ENCODE measurements at regions not wholly inside any gene's neighbourhood (a gene's known extent, or its start where the extent isn't known, plus 50 kb on each side); places are given as distances from the start of the nearest gene placed in this dataset.
"Not testable (repeated sequence)": the region's sequence is repeated elsewhere in the genome, so short reads cannot be mapped to it uniquely, and the experiment has no call there.

DNA sequence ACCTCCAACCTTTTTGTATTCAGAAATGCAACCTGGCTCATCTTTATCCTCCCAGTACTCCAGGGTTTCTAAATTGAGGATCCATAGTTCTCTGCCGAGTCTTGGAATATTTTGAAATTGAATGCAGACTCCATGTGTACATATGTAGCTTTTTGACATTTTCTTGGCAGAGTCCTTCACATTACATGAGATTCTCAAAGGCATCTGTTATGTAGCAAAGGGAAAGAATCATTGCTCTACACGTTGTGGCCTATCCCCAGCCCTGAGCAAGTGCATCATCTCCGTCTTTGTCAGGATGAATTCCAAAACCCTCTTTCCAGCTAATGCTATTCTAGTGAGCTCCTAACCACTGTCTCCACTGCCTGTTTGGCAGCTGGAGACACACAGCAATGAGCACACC, 742.9 kb downstream of the DHX35 start:
- Histone ChIP-seq H3K14ac (ENCODE audit: low read length) (no peak overlapping the region), H3K4me3 (ENCODE audit: low read length in 2 of 2) (no peak overlapping the region), H2BK120ac (ENCODE audit: low read depth, low read length) (no peak overlapping the region), H2BK5ac (ENCODE audit: low read length) (no peak overlapping the region), H3K4me2 (ENCODE audit: insufficient read depth, low read length, poor library complexity, severe bottlenecking) (no peak overlapping the region), H3K9ac (ENCODE audit: low read depth, low read length, poor library complexity) (no peak overlapping the region), H3K27ac (replicated peaks; ENCODE audit: low read length) (no peak overlapping the region), H2BK12ac (ENCODE audit: low read length) (no peak overlapping the region), H3K27me3 (ENCODE audit: control insufficient read depth in 3 of 3, insufficient read depth in 3 of 3, low read depth in 1 of 3, low read length in 3 of 3) (no peaks in the 10 kb centered on the region), H3K9me3 (replicated peaks in 1 of 2; ENCODE audit: control insufficient read depth in 2 of 2, insufficient read depth in 1 of 2, low read depth in 1 of 2, low read length in 2 of 2) (no peaks in the 10 kb centered on the region), H2AFZ (ENCODE audit: low read length) (no peak overlapping the region), H3K79me1 (ENCODE audit: low read depth, low read length) (no peaks in the 10 kb centered on the region), H3K4me1 (ENCODE audit: control insufficient read depth in 2 of 2, insufficient read depth in 1 of 2, low read depth in 1 of 2, low read length in 2 of 2) (no peaks in the 10 kb centered on the region), H4K8ac (ENCODE audit: low read depth, low read length) (no peak overlapping the region), H3K18ac (ENCODE audit: low read length) (no peak overlapping the region), H2AK5ac (ENCODE audit: low read depth, low read length) (no peak overlapping the region), H4K91ac (ENCODE audit: low read depth, low read length, poor library complexity) (no peak overlapping the region), H3K4ac (ENCODE audit: low read length) (no peak overlapping the region), H3K36me3 (replicated peaks in 1 of 2; ENCODE audit: control insufficient read depth in 2 of 2, insufficient read depth in 2 of 2, low read length in 2 of 2) (no peaks in the 10 kb centered on the region), H3K23ac (ENCODE audit: low read depth, low read length, poor library complexity) (no peak overlapping the region), H2BK15ac (ENCODE audit: low read length) (no peak overlapping the region)
- no peak for DNase-seq (ENCODE audit: low spot score)
- WGBS, 2 donors (ENCODE audit: extremely low coverage in 2 of 2, insufficient read length in 2 of 2, insufficient replicate concordance in 1 of 2): no CpG with 5 or more reads among the region's 3 CpGs

DNA sequence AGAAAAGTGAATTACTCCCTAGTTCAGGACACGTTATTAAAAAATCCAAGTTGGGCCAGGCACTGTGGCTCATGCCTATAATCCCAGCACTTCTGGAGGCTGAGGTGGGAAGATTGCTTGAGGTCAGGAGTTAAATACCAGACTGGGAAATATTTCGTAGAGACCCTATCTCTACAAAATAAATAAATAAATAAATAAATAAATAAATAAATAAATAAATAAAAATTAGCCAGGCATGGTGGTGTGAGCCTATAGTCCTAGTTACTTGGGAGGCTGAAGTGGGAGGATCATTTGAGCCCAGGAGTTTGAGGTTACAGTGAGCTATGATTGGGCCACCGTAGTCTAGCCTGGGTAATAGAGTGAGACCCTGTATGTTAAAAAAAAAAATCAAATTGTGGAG, 741.2 kb downstream of the DHX35 start:
- H3K4me1 ChIP-seq (ENCODE audit: control insufficient read depth in 2 of 2, insufficient read depth in 1 of 2, low read depth in 1 of 2, low read length in 2 of 2); H3K36me3 ChIP-seq (replicated peaks in 1 of 2; ENCODE audit: control insufficient read depth in 2 of 2, insufficient read depth in 2 of 2, low read length in 2 of 2): not testable (repeated sequence)
- WGBS, 2 donors (ENCODE audit: extremely low coverage in 2 of 2, insufficient read length in 2 of 2, insufficient replicate concordance in 1 of 2): no CpG with 5 or more reads among the region's 3 CpGs

DNA sequence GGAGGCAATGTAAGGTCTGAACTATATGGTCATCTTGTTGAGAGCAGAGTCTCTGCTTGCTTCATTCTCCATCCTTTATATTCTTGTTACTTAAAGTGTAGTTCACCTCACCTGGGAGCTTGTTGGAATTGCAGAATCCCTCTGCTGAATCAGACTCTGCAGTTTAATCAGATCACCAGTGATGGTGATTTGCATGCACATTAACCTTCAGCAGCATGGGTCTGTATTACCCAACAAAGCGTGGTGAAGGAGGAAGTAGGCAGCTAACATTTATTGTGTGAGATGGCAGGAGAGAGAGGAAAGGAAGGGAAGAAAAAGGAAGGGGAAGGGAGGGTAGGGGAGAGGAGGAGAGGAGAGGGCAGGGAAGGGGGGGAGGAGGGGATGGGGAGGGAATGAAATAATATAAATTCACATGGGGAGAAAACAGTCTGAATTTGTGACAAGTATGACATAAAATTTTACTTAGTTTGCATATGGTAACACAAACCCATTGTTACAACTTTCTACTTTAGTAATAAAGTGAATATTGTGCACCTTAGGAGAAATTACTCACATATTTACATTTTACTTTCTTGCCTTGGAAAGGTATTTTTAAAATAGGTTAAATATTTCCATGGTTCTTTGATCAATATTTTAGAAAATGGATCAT, 740.7 kb downstream of the DHX35 start:
- no peak overlapping the region for H2AK5ac ChIP-seq (ENCODE audit: low read depth, low read length)
- H2BK120ac ChIP-seq (ENCODE audit: low read depth, low read length): no peak overlapping the region
- H3K18ac ChIP-seq (ENCODE audit: low read length): no peak overlapping the region
- no peak overlapping the region for H2BK15ac ChIP-seq (ENCODE audit: low read length)
- no peak overlapping the region for H2BK12ac ChIP-seq (ENCODE audit: low read length)
- H4K8ac ChIP-seq (ENCODE audit: low read depth, low read length): no peak overlapping the region
- H3K4me3 ChIP-seq (ENCODE audit: low read length in 2 of 2): no peak overlapping the region
- no peaks in the 10 kb centered on the region for H3K4me1 ChIP-seq (ENCODE audit: control insufficient read depth in 2 of 2, insufficient read depth in 1 of 2, low read depth in 1 of 2, low read length in 2 of 2)
- no peak overlapping the region for H3K23ac ChIP-seq (ENCODE audit: low read depth, low read length, poor library complexity)
- no peak overlapping the region for H3K9ac ChIP-seq (ENCODE audit: low read depth, low read length, poor library complexity)
- no peak for DNase-seq (ENCODE audit: low spot score)
- no peaks in the 10 kb centered on the region for H3K36me3 ChIP-seq (replicated peaks in 1 of 2; ENCODE audit: control insufficient read depth in 2 of 2, insufficient read depth in 2 of 2, low read length in 2 of 2)
- no peaks in the 10 kb centered on the region for H3K27me3 ChIP-seq (ENCODE audit: control insufficient read depth in 3 of 3, insufficient read depth in 3 of 3, low read depth in 1 of 3, low read length in 3 of 3)
- H3K4ac ChIP-seq (ENCODE audit: low read length): no peak overlapping the region
- H3K27ac ChIP-seq (replicated peaks; ENCODE audit: low read length): no peak overlapping the region
- no peaks in the 10 kb centered on the region for H3K79me1 ChIP-seq (ENCODE audit: low read depth, low read length)
- no peak overlapping the region for H4K91ac ChIP-seq (ENCODE audit: low read depth, low read length, poor library complexity)
- no peaks in the 10 kb centered on the region for H3K9me3 ChIP-seq (replicated peaks in 1 of 2; ENCODE audit: control insufficient read depth in 2 of 2, insufficient read depth in 1 of 2, low read depth in 1 of 2, low read length in 2 of 2)
- H2BK5ac ChIP-seq (ENCODE audit: low read length): no peak overlapping the region
- no CpG with 5 or more reads among the region's 1 CpG for WGBS, 2 donors (ENCODE audit: extremely low coverage in 2 of 2, insufficient read length in 2 of 2, insufficient replicate concordance in 1 of 2)
- no peak overlapping the region for H2AFZ ChIP-seq (ENCODE audit: low read length)
- no peak overlapping the region for H3K14ac ChIP-seq (ENCODE audit: low read length)
- H3K4me2 ChIP-seq (ENCODE audit: insufficient read depth, low read length, poor library complexity, severe bottlenecking): no peak overlapping the region

More for the DNA sequence above, 741.2 kb downstream of the DHX35 start:
- not testable (repeated sequence) for H3K27ac ChIP-seq (replicated peaks; ENCODE audit: low read length); H3K4me3 ChIP-seq (ENCODE audit: low read length in 2 of 2); DNase-seq (ENCODE audit: low spot score); H2BK120ac ChIP-seq (ENCODE audit: low read depth, low read length); H2AK5ac ChIP-seq (ENCODE audit: low read depth, low read length); H3K79me1 ChIP-seq (ENCODE audit: low read depth, low read length); H3K9ac ChIP-seq (ENCODE audit: low read depth, low read length, poor library complexity); H3K4me2 ChIP-seq (ENCODE audit: insufficient read depth, low read length, poor library complexity, severe bottlenecking); H4K91ac ChIP-seq (ENCODE audit: low read depth, low read length, poor library complexity); H3K18ac ChIP-seq (ENCODE audit: low read length); H3K23ac ChIP-seq (ENCODE audit: low read depth, low read length, poor library complexity); H3K4ac ChIP-seq (ENCODE audit: low read length); H3K14ac ChIP-seq (ENCODE audit: low read length); H3K27me3 ChIP-seq (ENCODE audit: control insufficient read depth in 3 of 3, insufficient read depth in 3 of 3, low read depth in 1 of 3, low read length in 3 of 3); H2BK5ac ChIP-seq (ENCODE audit: low read length); H3K9me3 ChIP-seq (replicated peaks in 1 of 2; ENCODE audit: control insufficient read depth in 2 of 2, insufficient read depth in 1 of 2, low read depth in 1 of 2, low read length in 2 of 2); H4K8ac ChIP-seq (ENCODE audit: low read depth, low read length); H2BK12ac ChIP-seq (ENCODE audit: low read length); H2BK15ac ChIP-seq (ENCODE audit: low read length); H2AFZ ChIP-seq (ENCODE audit: low read length)

DNA sequence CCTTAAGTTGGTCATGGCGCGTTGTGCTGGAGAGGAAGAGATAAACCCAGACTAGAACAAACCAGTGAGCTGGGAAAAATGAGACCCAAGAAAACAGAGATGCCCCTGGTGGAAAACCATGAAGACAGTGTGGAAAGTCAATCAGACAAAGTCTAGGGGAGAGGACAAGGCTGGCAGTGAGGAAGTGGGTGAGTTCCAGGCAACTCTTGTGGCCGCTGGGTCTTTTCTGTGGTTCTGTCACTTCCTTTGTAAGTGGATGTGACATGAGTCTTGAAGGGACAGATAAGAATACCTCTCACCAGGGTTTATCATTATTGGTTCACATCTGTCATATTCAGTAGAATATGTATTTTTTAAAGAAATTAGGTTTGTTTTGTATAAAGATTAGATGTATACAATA, 738.4 kb downstream of the DHX35 start:
- H3K18ac ChIP-seq (ENCODE audit: low read length): no peak overlapping the region
- H3K23ac ChIP-seq (ENCODE audit: low read depth, low read length, poor library complexity): no peak overlapping the region
- DNase-seq (ENCODE audit: low spot score): no peak
- H3K79me1 ChIP-seq (ENCODE audit: low read depth, low read length): no peaks in the 10 kb centered on the region
- H4K91ac ChIP-seq (ENCODE audit: low read depth, low read length, poor library complexity): no peak overlapping the region
- no peaks in the 10 kb centered on the region for H3K36me3 ChIP-seq (replicated peaks in 1 of 2; ENCODE audit: control insufficient read depth in 2 of 2, insufficient read depth in 2 of 2, low read length in 2 of 2)
- no peak overlapping the region for H3K9ac ChIP-seq (ENCODE audit: low read depth, low read length, poor library complexity)
- WGBS, 2 donors (ENCODE audit: extremely low coverage in 2 of 2, insufficient read length in 2 of 2, insufficient replicate concordance in 1 of 2): no CpG with 5 or more reads among the region's 3 CpGs
- no peak overlapping the region for H2BK15ac ChIP-seq (ENCODE audit: low read length)
- H2AFZ ChIP-seq (ENCODE audit: low read length): no peak overlapping the region
- no peaks in the 10 kb centered on the region for H3K4me1 ChIP-seq (ENCODE audit: control insufficient read depth in 2 of 2, insufficient read depth in 1 of 2, low read depth in 1 of 2, low read length in 2 of 2)
- H3K27ac ChIP-seq (replicated peaks; ENCODE audit: low read length): no peak overlapping the region
- H4K8ac ChIP-seq (ENCODE audit: low read depth, low read length): no peak overlapping the region
- no peak overlapping the region for H2BK120ac ChIP-seq (ENCODE audit: low read depth, low read length)
- no peak overlapping the region for H3K4me3 ChIP-seq (ENCODE audit: low read length in 2 of 2)
- no peak overlapping the region for H3K4ac ChIP-seq (ENCODE audit: low read length)
- H2BK5ac ChIP-seq (ENCODE audit: low read length): no peak overlapping the region
- H3K27me3 ChIP-seq (ENCODE audit: control insufficient read depth in 3 of 3, insufficient read depth in 3 of 3, low read depth in 1 of 3, low read length in 3 of 3): no peaks in the 10 kb centered on the region
- H3K14ac ChIP-seq (ENCODE audit: low read length): no peak overlapping the region
- no peak overlapping the region for H2BK12ac ChIP-seq (ENCODE audit: low read length)
- H2AK5ac ChIP-seq (ENCODE audit: low read depth, low read length): no peak overlapping the region
- H3K9me3 ChIP-seq (replicated peaks in 1 of 2; ENCODE audit: control insufficient read depth in 2 of 2, insufficient read depth in 1 of 2, low read depth in 1 of 2, low read length in 2 of 2): no peaks in the 10 kb centered on the region
- no peak overlapping the region for H3K4me2 ChIP-seq (ENCODE audit: insufficient read depth, low read length, poor library complexity, severe bottlenecking)

Data from neuronal stem cell (in vitro differentiated cells).